NT2/D1 (cell line): ENCODE measurements at regions not wholly inside any gene's neighbourhood (a gene's known extent, or its start where the extent isn't known, plus 50 kb on each side); places are given as distances from the start of the nearest gene placed in this dataset.

ENCODE experiments used
- SUZ12 ChIP-seq: IDR thresholded peaks from 2 replicates; pipeline ENCODE4 v1.6.1; 2011; ENCODE audit not compliant: insufficient read length, insufficient read depth; ENCODE audit errors: extremely low read depth
- YY1 ChIP-seq: IDR thresholded peaks from 2 replicates; pipeline ENCODE4 v1.6.1; 2011; ENCODE audit not compliant: insufficient read length, insufficient read depth
- ZNF274 ChIP-seq: IDR thresholded peaks from 2 replicates; pipeline ENCODE4 v1.6.1; 2011; ENCODE audit warnings: mild to moderate bottlenecking, low read depth, low read length

- TF ChIP-seq ZNF274 = no peak
- TF ChIP-seq SUZ12 = no peak
- no peak for TF ChIP-seq YY1
These were observed 126.1 kb downstream of the SYT10 start for GRCh38 chr12:33313476-33313875.
